OCI-LY7 (cell line): ENCODE measurements at regions not wholly inside any gene's neighbourhood (a gene's known extent, or its start where the extent isn't known, plus 50 kb on each side); places are given as distances from the start of the nearest gene placed in this dataset.

ENCODE experiments used
- CTCF ChIP-seq: fragments of 200-600 bp; sonication (generic); conservative IDR thresholded peaks from 2 replicates; pipeline ENCODE4 v1.5.1; 2014; ENCODE audit warnings: mild to moderate bottlenecking, antibody characterized with exemption, low read length, moderate library complexity, mixed read lengths
- EZH2phosphoT487 ChIP-seq: fragments of 200-600 bp; sonication (generic); IDR thresholded peaks from 2 replicates; pipeline ENCODE4 v1.6.1; 2018; ENCODE audit warnings: low read depth, borderline replicate concordance, mild to moderate bottlenecking, mixed run types, antibody characterized with exemption, low read length, moderate library complexity, mixed read lengths

DNA sequence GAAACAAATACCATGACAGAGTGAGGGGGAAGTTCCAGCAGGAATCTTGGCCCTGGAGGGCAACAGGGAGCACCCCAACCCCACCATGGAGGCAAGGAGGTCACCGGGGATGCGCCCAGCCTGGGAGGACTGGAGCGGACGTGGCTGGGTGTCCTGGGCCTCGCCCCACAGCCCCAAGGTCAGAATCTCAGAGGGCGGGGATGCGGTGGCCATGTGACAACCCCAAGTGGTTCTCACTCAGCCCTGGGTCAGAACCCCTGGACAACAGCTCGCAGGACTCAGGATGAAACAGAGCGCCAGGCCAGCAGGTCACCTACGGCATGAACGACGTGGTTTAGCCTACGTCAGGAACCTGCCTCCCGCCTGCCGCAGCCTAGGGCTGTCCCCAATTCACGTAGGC, 64.0 kb upstream of the ZNF354A start:
- TF ChIP-seq CTCF (no peak), EZH2phosphoT487 (no peak)
